Choroid plexus epithelial cell (primary cell): ENCODE measurements at regions not wholly inside any gene's neighbourhood (a gene's known extent, or its start where the extent isn't known, plus 50 kb on each side); places are given as distances from the start of the nearest gene placed in this dataset.

Experiments used
- DNase-seq: peaks from one replicate; pipeline ENCODE4 v3.0.0-alpha.2; 2010; ENCODE audit warnings: low read depth
- H3K4me3 ChIP-seq: 2 replicates; pipeline ENCODE4 v1.5.1; 2011; ENCODE audit warnings: low read depth, mild to moderate bottlenecking, control low read depth, low read length, moderate library complexity
- CTCF ChIP-seq: conservative IDR thresholded peaks from 2 replicates; pipeline ENCODE4 v1.5.1; 2011; ENCODE audit warnings: low read depth, mild to moderate bottlenecking, control low read depth, inconsistent platforms, low read length, moderate library complexity

- DNase-seq, result no peak
- H3K4me3 ChIP-seq, result no peak overlapping the region
- no peak for TF ChIP-seq CTCF
These were observed 116.9 kb upstream of the EDNRB start for GRCh38 chr13:78035500-78035899.

GRCh38 chr13:78033509-78033908, 114.9 kb upstream of the EDNRB start:
- no peak for DNase-seq
- no peak overlapping the region for H3K4me3 ChIP-seq
- no peak for TF ChIP-seq CTCF

- no peak for TF ChIP-seq CTCF
- H3K4me3 ChIP-seq, result no peak overlapping the region
- DNase-seq, result no peak
These were observed 113.5 kb upstream of the EDNRB start for GRCh38 chr13:78032132-78032531.

- no peak for DNase-seq
- no peak for TF ChIP-seq CTCF
- H3K4me3 ChIP-seq, result no peak overlapping the region
These were observed 111.8 kb upstream of the EDNRB start for GRCh38 chr13:78030341-78030896.

- TF ChIP-seq CTCF, result no peak
- DNase-seq, result no peak
- no peak overlapping the region for H3K4me3 ChIP-seq
These were observed 111.3 kb upstream of the EDNRB start for GRCh38 chr13:78029901-78030300.

- DNase-seq, result no peak
- TF ChIP-seq CTCF, result no peak
- no peak overlapping the region for H3K4me3 ChIP-seq
These were observed 110.3 kb upstream of the EDNRB start for GRCh38 chr13:78028960-78029359.

- no peak overlapping the region for H3K4me3 ChIP-seq
- no peak for TF ChIP-seq CTCF
- DNase-seq, result peak; percentile 31
These were observed 106.4 kb upstream of the EDNRB start for GRCh38 chr13:78024996-78025395.
